ENCODE measurements at regions not wholly inside any gene's neighbourhood (a gene's known extent, or its start where the extent isn't known, plus 50 kb on each side); places are given as distances from the start of the nearest gene placed in this dataset.

DNA sequence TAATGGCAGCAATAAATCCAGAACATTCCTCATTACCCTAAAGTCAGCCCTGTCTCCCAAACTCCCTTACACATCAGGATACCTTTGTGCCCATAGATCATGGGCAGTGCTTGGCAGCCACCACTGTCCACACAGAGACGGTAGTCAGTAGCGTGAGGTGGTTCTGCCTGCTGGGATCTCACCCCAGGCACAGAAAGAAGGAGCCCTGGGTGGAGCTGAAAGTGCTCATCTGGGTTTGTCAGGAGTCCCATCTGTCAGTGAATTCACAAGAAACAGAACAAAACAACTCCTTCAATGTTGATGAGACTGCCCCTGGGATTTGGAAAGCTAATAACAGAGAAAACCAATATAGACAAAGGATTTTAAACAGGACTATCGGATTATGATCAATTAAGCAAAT is 90.2 kb upstream of the PRSS58 start:
- no peak for TF ChIP-seq EP300 (IDR thresholded peaks at IDR 0.05)
- TF ChIP-seq, protein P1, sequence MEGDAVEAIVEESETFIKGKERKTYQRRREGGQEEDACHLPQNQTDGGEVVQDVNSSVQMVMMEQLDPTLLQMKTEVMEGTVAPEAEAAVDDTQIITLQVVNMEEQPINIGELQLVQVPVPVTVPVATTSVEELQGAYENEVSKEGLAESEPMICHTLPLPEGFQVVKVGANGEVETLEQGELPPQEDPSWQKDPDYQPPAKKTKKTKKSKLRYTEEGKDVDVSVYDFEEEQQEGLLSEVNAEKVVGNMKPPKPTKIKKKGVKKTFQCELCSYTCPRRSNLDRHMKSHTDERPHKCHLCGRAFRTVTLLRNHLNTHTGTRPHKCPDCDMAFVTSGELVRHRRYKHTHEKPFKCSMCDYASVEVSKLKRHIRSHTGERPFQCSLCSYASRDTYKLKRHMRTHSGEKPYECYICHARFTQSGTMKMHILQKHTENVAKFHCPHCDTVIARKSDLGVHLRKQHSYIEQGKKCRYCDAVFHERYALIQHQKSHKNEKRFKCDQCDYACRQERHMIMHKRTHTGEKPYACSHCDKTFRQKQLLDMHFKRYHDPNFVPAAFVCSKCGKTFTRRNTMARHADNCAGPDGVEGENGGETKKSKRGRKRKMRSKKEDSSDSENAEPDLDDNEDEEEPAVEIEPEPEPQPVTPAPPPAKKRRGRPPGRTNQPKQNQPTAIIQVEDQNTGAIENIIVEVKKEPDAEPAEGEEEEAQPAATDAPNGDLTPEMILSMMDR (IDR thresholded peaks at IDR 0.05): no peak

Measured in tibial nerve (tissue), 4 donors.